ENCODE measurements at regions not wholly inside any gene's neighbourhood (a gene's known extent, or its start where the extent isn't known, plus 50 kb on each side); places are given as distances from the start of the nearest gene placed in this dataset.

DNA sequence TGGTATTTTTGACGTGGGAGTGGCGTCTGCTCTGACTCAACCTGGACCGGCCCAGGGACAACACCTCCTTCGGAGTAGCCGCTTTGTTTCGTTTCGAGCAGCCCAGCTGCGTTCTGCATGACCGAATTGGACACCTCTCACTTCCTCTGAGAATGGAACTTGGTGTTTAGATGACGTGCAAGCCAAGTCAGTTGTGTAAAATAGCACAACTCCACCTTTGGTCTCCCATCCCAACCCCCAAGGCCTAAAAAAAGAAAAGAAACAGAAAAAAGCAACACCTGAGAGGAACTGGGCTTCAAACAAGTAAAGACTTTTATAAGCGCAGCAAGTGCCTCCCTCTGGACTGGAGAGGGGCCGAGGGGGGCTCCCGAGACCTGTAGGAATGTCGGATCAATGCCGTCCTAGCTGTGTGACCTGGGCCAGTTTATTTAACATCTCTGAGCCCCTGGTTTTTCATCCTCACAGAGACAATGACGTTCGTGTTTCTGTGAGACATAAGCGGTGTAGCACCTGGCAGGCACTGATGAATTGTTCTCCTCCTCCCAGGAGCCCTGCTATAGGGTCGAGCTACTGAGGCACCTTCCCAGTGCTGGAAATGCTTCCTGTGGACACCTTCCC lies 52.0 kb upstream of the SMNDC1 start:
- TF ChIP-seq, protein P1, sequence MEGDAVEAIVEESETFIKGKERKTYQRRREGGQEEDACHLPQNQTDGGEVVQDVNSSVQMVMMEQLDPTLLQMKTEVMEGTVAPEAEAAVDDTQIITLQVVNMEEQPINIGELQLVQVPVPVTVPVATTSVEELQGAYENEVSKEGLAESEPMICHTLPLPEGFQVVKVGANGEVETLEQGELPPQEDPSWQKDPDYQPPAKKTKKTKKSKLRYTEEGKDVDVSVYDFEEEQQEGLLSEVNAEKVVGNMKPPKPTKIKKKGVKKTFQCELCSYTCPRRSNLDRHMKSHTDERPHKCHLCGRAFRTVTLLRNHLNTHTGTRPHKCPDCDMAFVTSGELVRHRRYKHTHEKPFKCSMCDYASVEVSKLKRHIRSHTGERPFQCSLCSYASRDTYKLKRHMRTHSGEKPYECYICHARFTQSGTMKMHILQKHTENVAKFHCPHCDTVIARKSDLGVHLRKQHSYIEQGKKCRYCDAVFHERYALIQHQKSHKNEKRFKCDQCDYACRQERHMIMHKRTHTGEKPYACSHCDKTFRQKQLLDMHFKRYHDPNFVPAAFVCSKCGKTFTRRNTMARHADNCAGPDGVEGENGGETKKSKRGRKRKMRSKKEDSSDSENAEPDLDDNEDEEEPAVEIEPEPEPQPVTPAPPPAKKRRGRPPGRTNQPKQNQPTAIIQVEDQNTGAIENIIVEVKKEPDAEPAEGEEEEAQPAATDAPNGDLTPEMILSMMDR (conservative IDR thresholded peaks at IDR 0.05; ENCODE audit: low read depth in 2 of 2): no peak
- TF ChIP-seq POLR2AphosphoS5 (IDR thresholded peaks at IDR 0.05; ENCODE audit: low read depth): no peak
- TF ChIP-seq EZH2phosphoT487 (IDR thresholded peaks at IDR 0.05; ENCODE audit: unreplicated experiment): no peak
- TF ChIP-seq EZH2 (IDR thresholded peaks at IDR 0.05; ENCODE audit: low read depth, unreplicated experiment): no peak
- no peak for TF ChIP-seq JUNB (IDR thresholded peaks at IDR 0.05; ENCODE audit: unreplicated experiment)
- TF ChIP-seq, protein P2, sequence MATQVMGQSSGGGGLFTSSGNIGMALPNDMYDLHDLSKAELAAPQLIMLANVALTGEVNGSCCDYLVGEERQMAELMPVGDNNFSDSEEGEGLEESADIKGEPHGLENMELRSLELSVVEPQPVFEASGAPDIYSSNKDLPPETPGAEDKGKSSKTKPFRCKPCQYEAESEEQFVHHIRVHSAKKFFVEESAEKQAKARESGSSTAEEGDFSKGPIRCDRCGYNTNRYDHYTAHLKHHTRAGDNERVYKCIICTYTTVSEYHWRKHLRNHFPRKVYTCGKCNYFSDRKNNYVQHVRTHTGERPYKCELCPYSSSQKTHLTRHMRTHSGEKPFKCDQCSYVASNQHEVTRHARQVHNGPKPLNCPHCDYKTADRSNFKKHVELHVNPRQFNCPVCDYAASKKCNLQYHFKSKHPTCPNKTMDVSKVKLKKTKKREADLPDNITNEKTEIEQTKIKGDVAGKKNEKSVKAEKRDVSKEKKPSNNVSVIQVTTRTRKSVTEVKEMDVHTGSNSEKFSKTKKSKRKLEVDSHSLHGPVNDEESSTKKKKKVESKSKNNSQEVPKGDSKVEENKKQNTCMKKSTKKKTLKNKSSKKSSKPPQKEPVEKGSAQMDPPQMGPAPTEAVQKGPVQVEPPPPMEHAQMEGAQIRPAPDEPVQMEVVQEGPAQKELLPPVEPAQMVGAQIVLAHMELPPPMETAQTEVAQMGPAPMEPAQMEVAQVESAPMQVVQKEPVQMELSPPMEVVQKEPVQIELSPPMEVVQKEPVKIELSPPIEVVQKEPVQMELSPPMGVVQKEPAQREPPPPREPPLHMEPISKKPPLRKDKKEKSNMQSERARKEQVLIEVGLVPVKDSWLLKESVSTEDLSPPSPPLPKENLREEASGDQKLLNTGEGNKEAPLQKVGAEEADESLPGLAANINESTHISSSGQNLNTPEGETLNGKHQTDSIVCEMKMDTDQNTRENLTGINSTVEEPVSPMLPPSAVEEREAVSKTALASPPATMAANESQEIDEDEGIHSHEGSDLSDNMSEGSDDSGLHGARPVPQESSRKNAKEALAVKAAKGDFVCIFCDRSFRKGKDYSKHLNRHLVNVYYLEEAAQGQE (IDR thresholded peaks at IDR 0.05; ENCODE audit: unreplicated experiment): no peak
- no peak for TF ChIP-seq CREB1 (CRISPR knock-in tag; IDR thresholded peaks at IDR 0.05; ENCODE audit: low read depth)

Measured in GM23338 (cell line).